ENCODE measurements at regions not wholly inside any gene's neighbourhood (a gene's known extent, or its start where the extent isn't known, plus 50 kb on each side); places are given as distances from the start of the nearest gene placed in this dataset.

DNA sequence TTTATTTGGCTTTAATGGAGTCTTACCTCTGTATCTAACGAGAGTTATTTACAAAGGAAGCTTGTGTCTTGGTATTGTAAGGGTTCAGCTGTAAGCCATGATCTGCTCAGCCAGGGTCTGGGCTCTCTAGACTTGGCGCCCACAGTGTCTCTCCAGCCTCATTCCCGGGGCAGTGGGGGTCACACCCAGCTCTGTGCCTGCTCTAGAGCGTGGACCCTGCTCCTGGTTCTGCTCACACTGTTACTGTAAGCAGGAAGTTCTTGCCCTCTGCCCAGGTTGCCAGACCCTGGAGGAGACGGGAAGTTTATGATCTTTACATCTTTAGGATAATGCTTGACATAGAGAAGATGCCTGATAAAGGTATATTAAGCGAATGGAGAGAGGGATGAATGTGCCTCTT lies 235.7 kb downstream of the PTTG2 start:
- in situ Hi-C loops (cut with MboI) (no loop called here), intact Hi-C loops (cut with micrococcal nuclease) (no loop called here)
- Histone ChIP-seq H3K27me3 (ENCODE audit: control insufficient read depth in 2 of 2, insufficient read depth in 2 of 2, low read length in 2 of 2) (peaks cover 0 to 5% of the 10 kb centered on the region in 2 experiments; a peak in 1 of 5 replicates), H3K4me1 (replicated peaks in 1 of 2; ENCODE audit: control insufficient read depth in 2 of 2, insufficient read depth in 2 of 2, low read length in 2 of 2) (no peaks in the 10 kb centered on the region), H3K9me3 (replicated peaks; ENCODE audit: control insufficient read depth, insufficient read depth, low read depth, low read length) (no peaks in the 10 kb centered on the region), H3K79me2 (ENCODE audit: control insufficient read depth, insufficient read depth, low read length) (no peaks in the 10 kb centered on the region), H3K9ac (ENCODE audit: insufficient read depth in 1 of 2, low read depth in 2 of 2, low read length in 2 of 2) (no peak overlapping the region), H3K4me2 (ENCODE audit: insufficient read depth, low read length) (no peak overlapping the region), H3K27ac (ENCODE audit: extremely low read depth, low read depth, low read length) (no peak overlapping the region), H2AFZ (ENCODE audit: low read depth, low read length) (no peak overlapping the region), H3K36me3 (ENCODE audit: control insufficient read depth, insufficient read depth, low read length) (no peaks in the 10 kb centered on the region), H4K20me1 (replicated peaks; ENCODE audit: control insufficient read depth, insufficient read depth, low read length) (no peaks in the 10 kb centered on the region), H3K4me3 (no peak overlapping the region), H3K9me1 (ENCODE audit: control insufficient read depth, insufficient read depth, low read length) (no peaks in the 10 kb centered on the region)
- POLR2A ChIA-PET: interaction anchor here (0.8 to 1.5 kb wide), 2 partner anchors 16 to 85 kb away, joined by 4 read pairs; no protein-coding TSS in a partner anchor
- no peak for DNase-seq (ENCODE audit: extremely low read depth in 1 of 4, low spot score in 3 of 4)
- BruUV-seq (replicated peaks): no TSS peak
- CTCF ChIA-PET (ENCODE audit: low intra/inter-chr PET ratio): no interaction called here
- no peak for FAIRE-seq
- WGBS (ENCODE audit: insufficient coverage, low coverage, missing lambda C conversion rate): 8% methylated on average over 6 of the region's 6 CpGs
- no peak for TF ChIP-seq EP300 (IDR thresholded peaks at IDR 0.05; ENCODE audit: low read length)
- TF ChIP-seq U2AF1 (optimal IDR thresholded peaks at IDR 0.05; ENCODE audit: low read depth, low read length): no peak
- TF ChIP-seq PURB (CRISPR knock-in tag; IDR thresholded peaks at IDR 0.05; ENCODE audit: low read depth): no peak
- no peak for TF ChIP-seq CBX8 (IDR thresholded peaks at IDR 0.05; ENCODE audit: borderline replicate concordance, extremely low read depth, low read depth, low read length, poor library complexity, severe bottlenecking)
- no peak for TF ChIP-seq ZNF239 (CRISPR knock-in tag; IDR thresholded peaks at IDR 0.05)
- TF ChIP-seq MEF2A (IDR thresholded peaks at IDR 0.05; ENCODE audit: control insufficient read depth, low read depth, low read length): no peak
- no peak for ATAC-seq

DNA sequence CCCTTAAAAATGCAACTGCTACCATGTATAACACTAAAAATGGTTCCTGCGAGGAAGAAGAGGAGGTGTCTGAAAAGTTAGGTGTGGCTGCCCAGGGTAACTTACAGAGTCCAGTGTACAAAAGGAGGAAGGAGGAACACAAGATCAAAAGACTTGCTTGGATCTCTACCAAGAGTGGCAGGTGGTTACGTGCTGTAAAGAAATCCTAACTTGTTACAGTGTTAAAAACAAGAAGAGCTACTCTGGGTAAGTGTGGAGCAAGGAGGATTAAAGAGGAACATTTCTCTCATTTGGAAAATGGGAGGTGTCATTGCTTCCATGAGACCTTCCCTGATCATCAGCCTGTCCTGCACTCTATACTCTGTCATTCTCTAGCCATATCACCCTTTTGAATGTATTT lies 242.0 kb downstream of the PTTG2 start:
- H4K20me1 ChIP-seq (replicated peaks; ENCODE audit: control insufficient read depth, insufficient read depth, low read length): no peaks in the 10 kb centered on the region
- intact Hi-C loops (cut with micrococcal nuclease) (no loop called here), in situ Hi-C loops (cut with MboI) (no loop called here)
- no peaks in the 10 kb centered on the region for H3K36me3 ChIP-seq (ENCODE audit: control insufficient read depth, insufficient read depth, low read length)
- H3K4me2 ChIP-seq (ENCODE audit: insufficient read depth, low read length): no peak overlapping the region
- no peaks in the 10 kb centered on the region for H3K9me3 ChIP-seq (replicated peaks; ENCODE audit: control insufficient read depth, insufficient read depth, low read depth, low read length)
- ChIA-PET POLR2A (interaction anchor here (0.8 kb wide), 1 partner anchor 12 kb away, joined by 3 read pairs; no protein-coding TSS in a partner anchor), CTCF (ENCODE audit: low intra/inter-chr PET ratio) (no interaction called here)
- H3K4me3 ChIP-seq: no peak overlapping the region
- ATAC-seq: no peak
- H3K9ac ChIP-seq (ENCODE audit: insufficient read depth in 1 of 2, low read depth in 2 of 2, low read length in 2 of 2): no peak overlapping the region
- H2AFZ ChIP-seq (ENCODE audit: low read depth, low read length): no peak overlapping the region
- H3K4me1 ChIP-seq (replicated peaks in 1 of 2; ENCODE audit: control insufficient read depth in 2 of 2, insufficient read depth in 2 of 2, low read length in 2 of 2): no peaks in the 10 kb centered on the region
- no peak for DNase-seq (ENCODE audit: extremely low read depth in 1 of 4, low spot score in 3 of 4)
- TF ChIP-seq ADNP (tag; IDR thresholded peaks at IDR 0.05): no peak
- TF ChIP-seq ZNF699 (CRISPR knock-in tag; IDR thresholded peaks at IDR 0.05; ENCODE audit: insufficient replicate concordance): no peak
- no peak for TF ChIP-seq ZNF3 (CRISPR knock-in tag; IDR thresholded peaks at IDR 0.05)
- TF ChIP-seq RAD21 (CRISPR knock-in tag; conservative IDR thresholded peaks at IDR 0.05 in 1 of 2, IDR thresholded peaks at IDR 0.05 in 1 of 2): no peak
- no peak for TF ChIP-seq ZNF561 (CRISPR knock-in tag; conservative IDR thresholded peaks at IDR 0.05)
- TF ChIP-seq ZNF232 (CRISPR knock-in tag; IDR thresholded peaks at IDR 0.05): no peak
- no peak for TF ChIP-seq POLR3G (IDR thresholded peaks at IDR 0.05; ENCODE audit: extremely low read depth, insufficient read length, insufficient replicate concordance)
- no peak for TF ChIP-seq RNF2 (IDR thresholded peaks at IDR 0.05)
- no peak for TF ChIP-seq ZNF354B (CRISPR knock-in tag; IDR thresholded peaks at IDR 0.05)
- TF ChIP-seq ZNF24 (IDR thresholded peaks at IDR 0.05): no peak
- no peak for TF ChIP-seq MAFK (IDR thresholded peaks at IDR 0.05; ENCODE audit: low read length)
- no peak for TF ChIP-seq ZNF197 (CRISPR knock-in tag; IDR thresholded peaks at IDR 0.05; ENCODE audit: low read depth)
- no peak for TF ChIP-seq MAZ (CRISPR knock-in tag; conservative IDR thresholded peaks at IDR 0.05 in 1 of 2, IDR thresholded peaks at IDR 0.05 in 1 of 2)
- TF ChIP-seq ESRRB (CRISPR knock-in tag; IDR thresholded peaks at IDR 0.05; ENCODE audit: borderline replicate concordance): no peak
- TF ChIP-seq PURB (CRISPR knock-in tag; IDR thresholded peaks at IDR 0.05; ENCODE audit: low read depth): no peak
- no peaks in the 10 kb centered on the region for H3K27me3 ChIP-seq (ENCODE audit: control insufficient read depth in 2 of 2, insufficient read depth in 2 of 2, low read length in 2 of 2)
- 8% methylated on average over 2 of the region's 2 CpGs for WGBS (ENCODE audit: insufficient coverage, low coverage, missing lambda C conversion rate)
- no TSS peak for BruUV-seq (replicated peaks)
- no peak for FAIRE-seq
- no peaks in the 10 kb centered on the region for H3K9me1 ChIP-seq (ENCODE audit: control insufficient read depth, insufficient read depth, low read length)
- no peak overlapping the region for H3K27ac ChIP-seq (ENCODE audit: extremely low read depth, low read depth, low read length)
- H3K79me2 ChIP-seq (ENCODE audit: control insufficient read depth, insufficient read depth, low read length): no peaks in the 10 kb centered on the region

Measured in K562 (cell line).